HepG2 (cell line): ENCODE measurements at regions not wholly inside any gene's neighbourhood (a gene's known extent, or its start where the extent isn't known, plus 50 kb on each side); places are given as distances from the start of the nearest gene placed in this dataset.

Experiments used
- KLF6 ChIP-seq: IDR thresholded peaks from 2 replicates; pipeline ENCODE4 v1.8.0; 2016; ENCODE audit warnings: missing biosample characterization, missing genetic modification reagents
- SPEN ChIP-seq: sonication (generic); formaldehyde crosslinking; IDR thresholded peaks from 2 replicates; pipeline ENCODE4 v1.5.1; 2020; ENCODE audit warnings: low read depth, mild to moderate bottlenecking, missing genetic modification reagents

DNA sequence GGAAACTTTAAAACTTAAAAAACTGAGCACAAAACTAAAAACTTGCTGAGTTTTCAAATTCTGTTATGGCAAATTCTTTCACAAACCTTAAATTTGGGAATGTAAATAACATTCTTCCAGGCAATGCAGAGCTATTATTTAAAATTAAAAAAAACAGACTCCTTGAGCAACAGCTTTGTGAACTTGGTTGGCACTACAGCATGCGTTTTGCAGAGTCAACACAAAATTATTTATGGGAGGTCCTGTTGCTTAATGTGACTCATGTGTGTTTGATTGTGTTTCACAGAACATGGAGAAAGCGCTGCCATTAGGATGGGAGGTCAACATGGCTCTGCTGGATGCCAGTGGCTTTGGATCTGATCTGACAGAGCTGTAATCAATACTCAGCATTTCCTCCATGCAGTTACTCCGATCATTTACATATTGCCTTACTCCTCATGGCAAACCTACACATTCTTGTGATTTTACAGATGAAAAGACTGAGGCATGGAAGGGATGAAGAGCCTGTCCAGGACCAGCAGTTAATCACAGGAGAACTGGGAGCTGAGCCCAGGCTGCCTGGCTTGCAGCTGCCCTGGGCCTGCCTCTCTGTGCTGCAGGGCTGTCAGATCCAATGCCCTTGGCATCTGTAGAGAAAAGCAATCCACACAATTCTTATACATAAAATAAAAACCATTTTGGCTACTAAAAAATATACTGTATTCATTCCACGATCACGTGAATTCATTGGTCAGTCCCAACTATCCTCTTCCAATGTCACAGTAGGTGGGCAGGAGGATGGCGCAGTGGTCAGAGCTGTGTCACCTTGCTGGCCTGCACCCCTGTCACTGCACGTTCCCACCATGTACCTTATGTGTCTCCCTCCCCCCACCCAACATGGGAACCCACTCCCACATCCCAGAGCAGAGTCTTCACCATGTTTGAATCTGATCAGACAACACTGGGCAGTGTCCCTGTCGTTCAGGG is 200.9 kb downstream of the CXCL12 start:
- TF ChIP-seq KLF6 (CRISPR knock-in tag), result no peak
- TF ChIP-seq SPEN (CRISPR knock-in tag), result no peak
